Hepatic stellate cell (primary cell): ENCODE measurements at regions not wholly inside any gene's neighbourhood (a gene's known extent, or its start where the extent isn't known, plus 50 kb on each side); places are given as distances from the start of the nearest gene placed in this dataset.
A peak's percentile ranks its signal among the peaks of the same experiment; 100 is the strongest.

Source experiments
- DNase-seq: peaks from one replicate; pipeline ENCODE4 v3.0.0; 2011; ENCODE audit warnings: low spot score

DNA sequence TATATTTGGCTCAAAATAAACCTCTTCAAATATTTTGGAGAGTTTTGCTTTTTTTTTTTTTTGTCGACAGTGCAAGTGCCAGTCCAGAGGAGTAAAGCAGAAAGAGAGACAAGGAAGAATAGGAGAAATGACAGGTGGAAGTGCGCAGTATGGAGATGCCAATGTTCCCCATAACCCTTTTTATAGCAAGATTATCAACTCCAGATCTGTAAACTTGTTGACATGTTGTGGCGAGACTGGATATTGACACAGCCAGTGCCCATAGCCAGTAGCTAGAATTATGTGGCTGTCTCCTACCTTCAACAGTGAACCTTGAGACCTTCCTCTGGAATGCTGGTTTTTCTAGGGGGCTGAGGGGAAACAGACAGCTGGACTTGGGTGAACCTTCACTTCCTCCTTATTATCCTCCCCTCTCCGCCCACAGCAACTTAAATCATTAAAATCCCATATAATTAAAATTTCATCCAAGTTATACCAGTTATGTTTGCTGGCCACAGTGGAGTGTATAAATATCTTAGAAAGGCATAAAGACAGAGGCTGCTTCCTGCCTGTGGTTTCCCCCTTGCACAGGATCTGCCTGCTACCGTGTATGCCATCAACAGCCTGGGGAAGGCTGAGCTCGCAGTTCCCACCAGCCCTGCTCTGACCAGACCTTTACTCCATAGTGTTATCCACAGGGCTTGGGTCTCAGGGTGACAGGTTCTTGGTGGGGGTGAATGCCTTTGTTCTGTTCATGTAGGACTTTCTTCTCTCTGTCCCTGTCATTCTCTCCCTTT lies 112.3 kb upstream of the ANKH start:
- no peak for DNase-seq

DNA sequence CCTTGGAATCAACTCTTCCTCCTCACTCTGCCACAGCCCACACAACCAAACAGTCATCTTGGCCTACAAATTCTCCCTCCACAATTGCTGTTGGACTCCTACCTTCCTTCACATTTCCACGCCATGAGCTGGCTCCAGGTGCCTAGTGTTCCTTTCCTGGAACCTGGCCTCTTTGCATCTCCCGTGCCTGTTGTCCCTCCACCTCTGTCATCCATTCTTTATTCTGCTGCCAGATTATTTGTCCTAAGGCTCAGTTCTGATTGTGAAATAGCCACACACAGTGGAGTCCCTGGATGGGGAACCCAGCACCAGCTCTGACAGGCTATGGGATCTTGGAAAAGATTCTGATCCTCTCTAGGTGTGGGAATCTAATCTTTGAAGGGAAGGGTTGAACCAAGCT lies 109.1 kb upstream of the ANKH start:
- no peak for DNase-seq

DNA sequence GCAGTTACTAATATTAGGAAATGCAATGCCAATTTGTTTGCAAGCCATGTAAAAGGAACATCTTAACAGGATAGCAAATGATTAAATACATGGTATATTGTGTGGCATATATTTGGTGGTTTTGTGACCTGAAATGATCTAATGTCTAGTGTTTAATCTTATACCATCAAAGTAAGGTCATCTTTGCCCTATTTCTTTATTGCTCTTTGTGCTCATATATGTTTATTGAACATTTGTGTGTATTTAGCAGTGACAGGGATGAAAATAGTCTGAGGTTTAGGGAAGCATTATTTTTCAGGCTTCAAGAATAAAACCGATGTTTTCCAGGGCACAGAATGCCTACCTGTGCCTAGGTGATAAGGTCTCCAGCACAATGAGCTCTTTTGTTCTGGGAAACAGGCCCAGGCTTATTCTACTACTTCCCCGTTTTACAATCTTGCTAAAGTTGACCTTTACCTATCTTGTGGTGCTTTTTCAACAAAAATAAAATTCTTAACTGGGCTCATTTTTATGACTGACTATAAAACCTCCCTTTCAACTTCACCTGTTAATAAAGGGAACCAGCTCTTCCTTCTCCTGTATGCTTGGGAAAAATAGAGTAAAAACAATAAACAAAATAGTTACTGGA lies 105.6 kb upstream of the ANKH start:
- no peak for DNase-seq

DNA sequence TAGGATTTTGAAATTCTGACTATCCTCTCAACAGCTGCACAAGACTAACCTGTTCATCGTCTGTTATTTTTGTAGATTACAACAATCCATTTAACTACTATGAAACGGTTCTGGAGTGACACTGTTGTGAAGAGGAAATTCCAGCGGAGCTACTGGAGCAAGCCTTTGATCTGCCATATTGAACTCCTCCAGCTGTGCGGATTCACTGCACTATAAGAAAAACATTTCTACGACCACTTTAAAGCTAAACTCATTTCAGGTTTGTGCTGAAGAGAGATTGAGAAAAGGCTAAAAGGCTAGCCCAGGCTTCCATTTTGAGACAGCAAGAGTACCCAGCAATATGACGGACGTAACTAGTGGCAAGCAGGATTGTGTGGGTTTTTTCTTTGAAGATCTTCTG lies 104.9 kb upstream of the ANKH start:
- no peak for DNase-seq

DNA sequence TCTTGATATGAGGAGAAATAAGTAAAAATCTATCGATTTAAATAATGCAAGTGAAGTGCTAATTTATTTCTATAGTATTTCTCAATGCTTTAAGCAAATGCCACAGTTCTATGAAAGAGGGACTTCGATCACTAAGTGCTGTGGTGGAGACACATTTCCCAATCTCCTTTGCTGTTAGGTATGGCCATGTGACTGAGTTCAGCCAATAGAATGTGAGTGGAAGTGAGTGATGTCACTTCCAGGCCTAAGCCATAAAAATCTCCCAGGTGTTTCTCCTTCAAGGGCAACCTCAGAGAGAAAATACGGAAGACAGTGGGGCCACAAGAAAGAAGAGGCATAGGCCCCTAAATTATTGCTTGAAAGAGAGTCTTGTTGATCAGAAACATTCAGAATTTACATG lies 100.3 kb upstream of the ANKH start:
- no peak for DNase-seq

DNA sequence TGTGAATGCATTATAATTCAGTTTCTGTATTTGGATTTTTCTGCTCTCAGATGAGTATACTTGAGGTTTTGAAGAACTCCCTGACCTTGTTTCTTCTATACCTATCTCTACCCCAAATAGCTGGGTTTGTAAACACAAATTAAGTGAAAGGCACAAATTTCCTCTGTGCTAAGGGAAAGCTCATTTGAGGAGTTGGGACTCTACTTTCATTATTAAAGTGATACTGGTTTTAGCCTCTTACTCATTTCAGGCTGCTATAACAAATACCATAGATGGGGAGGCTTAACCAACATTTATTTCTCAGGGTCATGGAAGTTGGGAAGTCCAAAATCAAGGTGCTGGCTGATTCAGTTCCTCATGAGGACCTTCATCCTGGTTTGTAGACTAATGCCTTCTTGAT lies 97.2 kb upstream of the ANKH start:
- no peak for DNase-seq

DNA sequence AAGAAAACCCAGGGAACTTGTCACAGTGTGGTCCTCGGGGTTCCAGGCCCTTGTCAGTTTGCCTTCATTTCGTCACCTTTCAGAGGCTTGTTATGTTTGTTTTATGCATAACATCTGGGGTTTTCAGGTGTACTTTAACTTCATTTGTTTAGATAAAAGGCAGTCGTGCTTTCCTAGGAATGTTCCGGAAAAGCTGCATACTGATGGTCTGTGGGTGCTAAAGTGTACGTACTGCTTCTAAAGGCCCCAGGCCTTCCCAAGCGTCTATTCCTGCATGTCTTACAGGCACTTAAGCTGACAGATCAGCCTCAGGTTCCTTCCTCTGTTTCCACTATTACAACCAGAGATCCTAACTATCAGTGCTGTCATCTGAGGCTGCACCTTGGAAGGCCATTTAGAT lies 95.6 kb upstream of the ANKH start:
- DNase-seq = no peak

DNA sequence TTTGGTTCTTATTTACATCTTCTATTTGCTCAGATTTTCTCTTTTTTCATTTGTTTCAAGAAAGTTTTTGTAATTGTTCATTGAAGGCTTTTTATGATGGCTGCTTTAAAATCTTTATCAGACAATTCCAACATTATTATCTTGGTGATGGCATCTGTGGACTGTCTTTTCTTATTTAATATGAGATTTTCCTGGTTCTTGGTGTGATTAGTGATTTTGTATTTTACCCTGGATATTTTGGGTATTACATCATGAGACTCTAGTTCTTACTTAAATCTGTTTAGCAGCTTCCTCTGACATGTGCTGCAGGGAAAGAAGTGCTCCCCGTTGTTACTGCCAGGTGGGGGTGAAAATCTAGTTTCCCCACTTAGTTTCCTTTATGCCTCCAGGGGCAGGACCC lies 94.2 kb upstream of the ANKH start:
- no peak for DNase-seq

DNA sequence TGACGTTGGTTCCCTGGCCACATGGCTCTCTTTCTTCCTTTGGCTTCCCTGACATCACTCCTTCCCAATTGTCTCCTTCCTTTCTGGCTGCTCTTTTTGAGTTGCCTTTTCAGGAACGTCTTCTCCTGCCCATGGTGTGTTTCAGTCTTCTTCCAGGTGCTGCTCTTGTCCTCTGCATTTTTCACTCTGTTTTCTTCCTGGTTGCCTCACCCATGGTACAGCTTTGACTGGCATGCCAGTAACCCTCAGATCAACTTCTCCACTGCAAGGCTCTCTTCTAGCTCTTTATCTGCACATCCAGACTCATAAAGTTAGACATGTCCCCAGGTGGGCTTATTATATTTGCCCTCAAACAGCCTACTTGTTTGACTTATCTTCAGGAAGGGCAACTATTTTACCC lies 91.0 kb upstream of the ANKH start:
- DNase-seq = no peak

DNA sequence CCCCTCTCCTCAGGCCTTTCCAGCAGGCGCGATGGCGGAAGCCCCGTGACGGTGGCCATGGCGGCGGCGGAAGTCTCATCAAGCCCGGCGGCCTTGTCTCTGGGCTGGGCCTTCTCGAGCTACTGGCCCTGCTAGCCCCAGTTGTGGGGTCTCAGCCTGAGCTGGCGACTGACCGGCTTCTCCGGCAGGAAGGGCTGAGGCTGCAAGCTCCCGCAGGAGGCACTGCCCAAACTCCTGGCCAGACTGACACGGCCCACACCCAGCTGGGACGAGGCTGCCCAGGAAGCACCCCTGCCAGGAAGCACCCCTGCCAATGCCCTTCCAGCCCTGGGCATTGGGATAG lies 88.5 kb upstream of the ANKH start:
- no peak for DNase-seq

DNA sequence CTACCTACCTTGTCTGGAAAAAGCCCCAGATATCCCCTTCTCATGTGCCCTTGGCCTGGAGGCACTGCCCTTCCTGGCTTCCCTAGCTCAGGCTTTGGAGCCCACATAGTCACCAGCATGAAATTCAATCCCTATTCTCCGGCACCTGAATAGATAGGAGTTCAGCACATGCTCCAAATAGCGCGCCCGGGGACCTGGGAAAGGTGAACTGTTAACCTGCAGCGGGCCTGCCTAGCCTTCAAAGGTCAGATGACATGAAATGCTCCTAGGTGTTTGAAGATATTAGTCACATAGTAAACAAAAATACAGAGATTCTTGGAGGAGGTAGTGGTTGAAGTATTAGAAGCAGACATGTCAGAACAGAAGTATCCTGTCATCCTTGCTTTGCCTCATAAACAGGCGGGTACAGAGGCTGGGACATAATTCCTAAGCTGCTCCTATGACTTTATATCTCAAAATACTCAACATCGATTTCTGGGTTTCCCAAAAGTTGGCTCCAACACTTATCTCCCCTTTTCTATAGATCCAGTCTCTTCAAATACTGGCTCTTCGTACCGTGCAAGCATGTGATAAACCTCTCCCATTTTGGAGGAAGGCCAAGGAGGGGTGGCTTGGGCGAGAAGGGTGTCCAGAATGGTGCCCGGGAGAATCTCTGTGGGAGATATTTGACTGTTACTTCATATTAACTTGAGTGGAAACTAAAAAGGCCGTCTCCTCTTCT lies 88.0 kb upstream of the ANKH start:
- no peak for DNase-seq

DNA sequence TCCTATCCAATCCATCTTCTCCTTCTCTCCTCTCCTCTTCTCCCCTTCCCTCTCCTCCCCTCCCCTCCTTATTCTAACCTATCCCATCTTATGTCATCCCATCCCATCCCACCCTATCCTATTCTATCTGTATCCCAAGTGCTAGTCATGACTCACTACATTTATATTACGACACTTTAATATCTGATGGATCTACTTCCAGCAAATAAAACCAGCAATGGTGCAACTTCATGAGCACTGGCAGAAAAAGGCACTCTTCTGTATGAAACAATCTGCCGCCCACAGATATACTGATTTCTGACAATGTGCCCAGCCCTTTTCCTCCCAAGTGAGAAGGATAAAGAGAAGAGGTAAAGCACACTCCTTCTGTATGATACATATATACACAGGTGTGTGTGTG lies 86.6 kb upstream of the ANKH start:
- no peak for DNase-seq

DNA sequence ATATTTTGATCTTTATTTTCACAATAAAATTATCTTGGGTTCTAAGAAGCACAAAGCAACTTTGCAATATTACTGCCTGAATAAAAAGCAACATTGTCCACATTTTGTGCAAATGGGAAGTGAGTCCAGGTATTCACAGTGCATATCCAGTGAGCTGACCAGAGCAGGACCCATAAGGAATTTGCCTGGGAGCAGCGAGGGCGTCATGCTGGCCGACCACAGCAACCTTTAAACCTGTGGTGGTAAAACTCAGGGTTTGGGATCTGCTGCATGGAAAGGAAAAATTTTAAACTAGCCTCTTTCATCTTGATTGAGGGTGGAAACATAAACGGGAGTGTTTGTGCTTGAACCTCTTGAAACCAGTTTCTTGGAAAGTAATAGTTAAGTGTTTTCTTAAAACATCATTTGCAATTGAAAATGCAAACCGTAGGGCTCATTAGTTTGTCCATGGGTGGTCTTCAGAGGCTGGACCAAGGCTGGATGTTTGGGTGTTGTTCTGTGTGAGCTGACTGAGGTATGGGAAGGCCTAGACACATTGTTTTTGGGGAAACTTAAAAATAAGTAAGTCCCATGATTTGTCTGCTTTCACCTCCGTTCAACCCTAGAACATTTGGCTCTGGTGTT lies 85.0 kb upstream of the ANKH start:
- DNase-seq = no peak

DNA sequence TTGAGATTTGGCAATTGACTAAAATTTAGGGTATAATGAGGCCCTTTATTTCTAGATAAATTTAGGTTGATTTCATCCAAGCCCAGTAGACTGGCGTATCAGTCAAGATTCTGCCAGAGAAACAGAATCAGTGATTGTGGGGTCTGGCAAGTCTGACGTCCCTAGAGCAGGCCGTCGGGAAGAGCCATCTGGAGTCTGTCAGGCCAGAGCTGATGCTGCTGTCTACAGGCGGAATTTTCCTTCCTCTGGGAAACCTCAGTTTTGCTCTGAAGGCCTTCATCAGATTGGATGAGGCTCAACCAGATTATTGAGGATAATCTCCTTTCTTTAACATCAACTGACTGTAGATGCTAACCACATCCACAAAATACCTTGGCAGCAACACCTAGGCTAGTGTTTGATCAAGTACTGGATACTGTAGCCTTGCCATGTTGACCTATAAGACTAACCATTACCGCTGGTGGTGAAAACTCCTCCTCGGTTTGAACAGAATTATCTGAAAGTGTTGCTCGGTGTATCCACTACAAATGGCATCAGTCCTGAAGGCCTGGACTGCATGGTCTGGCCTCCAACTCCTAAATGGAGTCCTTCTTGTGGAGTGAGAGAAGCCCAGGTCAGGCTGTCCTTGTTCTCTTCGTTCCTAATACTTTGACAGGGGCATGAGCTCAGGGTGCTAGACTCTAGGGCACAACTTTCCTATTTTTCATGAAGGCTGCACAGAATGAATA lies 83.2 kb upstream of the ANKH start:
- no peak for DNase-seq

DNA sequence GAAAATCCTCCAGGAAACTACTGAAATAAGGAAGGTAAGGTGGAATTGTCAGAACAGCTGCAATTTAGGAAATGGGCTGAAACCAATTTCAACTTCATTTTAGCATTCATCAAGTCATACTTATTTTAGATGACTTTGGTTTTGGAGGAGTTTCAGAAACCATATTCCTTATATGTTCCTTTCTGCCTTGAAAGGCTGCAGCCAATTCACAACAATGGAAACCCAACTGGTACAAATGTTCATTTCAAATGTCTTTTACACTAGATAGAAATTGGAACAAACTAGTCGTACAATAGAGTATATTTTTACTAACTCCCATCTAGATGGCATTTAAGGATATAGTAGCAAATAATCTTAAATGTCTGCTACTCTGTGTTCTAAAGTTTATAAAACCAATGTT lies 82.6 kb upstream of the ANKH start:
- no peak for DNase-seq

DNA sequence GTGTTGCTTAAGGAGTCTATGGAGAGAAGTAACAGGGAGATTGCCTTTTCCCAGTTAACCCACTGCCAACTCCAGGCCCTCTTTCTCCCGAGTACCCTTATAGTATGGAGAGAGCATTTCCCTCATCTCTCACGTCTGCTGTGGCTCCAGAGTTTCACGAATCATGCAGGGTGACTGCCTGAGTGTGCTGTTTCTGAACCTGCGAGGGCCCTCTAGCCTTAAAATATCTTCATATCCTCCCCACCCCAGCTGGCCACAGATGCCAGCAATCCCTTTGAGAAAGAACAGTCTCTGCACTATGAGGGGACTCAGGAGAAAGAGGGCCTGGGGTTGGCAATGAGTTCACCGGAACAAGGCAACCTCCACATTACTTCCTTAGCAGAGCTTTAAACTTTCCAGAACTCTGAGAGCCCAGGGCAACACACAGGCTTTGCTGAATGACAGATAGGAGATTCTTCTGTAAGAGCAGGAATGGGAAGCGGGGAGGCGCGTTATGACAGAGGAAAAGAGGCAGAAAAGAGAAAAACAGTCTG lies 81.6 kb upstream of the ANKH start:
- DNase-seq = no peak

DNA sequence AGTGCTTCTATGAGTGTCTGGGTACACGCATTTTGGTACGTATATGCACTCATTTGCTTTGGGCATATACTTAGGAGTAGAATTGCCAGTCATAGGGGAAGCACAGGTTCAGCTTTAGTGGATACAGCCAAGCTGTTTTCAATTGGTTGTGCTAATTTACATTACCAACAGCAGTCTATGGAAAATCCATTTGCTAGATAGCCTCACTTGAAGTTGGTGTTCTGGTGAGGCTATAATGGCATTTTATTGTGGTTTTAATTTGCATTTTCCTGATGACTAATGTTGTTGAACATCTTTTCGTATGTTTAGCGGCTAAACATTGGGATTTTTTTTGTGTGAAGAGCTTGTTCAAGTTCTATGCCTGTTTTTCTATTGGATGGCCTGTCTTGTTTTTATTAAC lies 76.8 kb upstream of the ANKH start:
- DNase-seq = no peak

DNA sequence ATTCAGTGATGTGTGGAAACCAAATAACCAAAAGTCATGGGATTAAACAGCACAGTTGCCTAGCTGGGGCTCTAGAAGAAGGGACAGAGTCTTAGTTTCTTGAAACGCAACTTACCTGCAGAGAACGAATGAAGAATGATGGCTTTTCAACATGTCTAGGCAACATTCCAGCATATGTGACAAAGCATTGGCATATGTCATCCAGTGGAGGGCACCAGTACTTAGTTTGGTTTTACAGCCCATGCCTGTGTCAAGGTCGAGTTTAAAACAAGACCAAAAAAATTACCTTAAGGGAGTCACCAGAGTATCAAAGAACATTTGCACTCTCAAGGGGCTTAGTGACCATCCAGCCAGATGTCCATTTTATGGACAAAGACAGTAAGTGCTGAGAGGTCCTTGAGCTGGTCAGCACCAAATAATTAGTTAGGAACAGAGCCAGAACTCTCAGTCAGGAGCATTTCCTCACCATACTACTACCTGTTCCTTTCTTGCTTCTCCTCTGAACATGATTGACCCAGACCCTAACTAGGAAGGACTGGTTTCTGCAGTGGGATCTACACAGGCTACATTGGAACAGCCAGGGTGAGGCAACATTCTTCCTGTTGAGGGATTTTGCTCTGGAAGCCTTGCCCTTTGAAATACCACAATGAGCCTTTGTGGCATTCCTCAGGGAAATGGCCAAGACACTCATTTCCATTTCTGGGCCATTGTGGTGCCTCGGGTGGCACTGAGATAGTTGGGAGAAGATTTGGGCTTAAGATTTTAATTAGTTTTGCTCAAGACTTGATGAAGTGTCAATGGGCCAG lies 75.4 kb upstream of the ANKH start:
- DNase-seq = peak; percentile 17

DNA sequence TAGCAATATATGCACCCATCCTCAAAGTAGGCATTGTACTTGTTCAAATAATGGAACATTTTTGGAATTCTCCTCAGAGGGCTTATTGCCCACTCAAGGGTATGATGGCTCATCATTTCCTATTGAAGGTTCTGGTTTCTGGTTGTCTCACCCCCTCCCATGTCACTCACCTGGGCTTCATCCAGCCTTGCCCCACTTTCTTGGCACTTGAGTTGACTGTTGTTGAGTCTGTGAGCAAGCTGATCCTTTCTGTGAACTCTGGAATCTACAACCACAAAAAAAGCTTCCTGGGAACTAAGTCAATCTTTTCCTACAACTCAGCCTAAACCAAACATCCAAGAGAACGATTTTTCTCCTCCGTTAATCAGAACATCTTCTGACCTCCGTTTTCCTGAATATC lies 73.9 kb upstream of the ANKH start:
- DNase-seq = no peak

DNA sequence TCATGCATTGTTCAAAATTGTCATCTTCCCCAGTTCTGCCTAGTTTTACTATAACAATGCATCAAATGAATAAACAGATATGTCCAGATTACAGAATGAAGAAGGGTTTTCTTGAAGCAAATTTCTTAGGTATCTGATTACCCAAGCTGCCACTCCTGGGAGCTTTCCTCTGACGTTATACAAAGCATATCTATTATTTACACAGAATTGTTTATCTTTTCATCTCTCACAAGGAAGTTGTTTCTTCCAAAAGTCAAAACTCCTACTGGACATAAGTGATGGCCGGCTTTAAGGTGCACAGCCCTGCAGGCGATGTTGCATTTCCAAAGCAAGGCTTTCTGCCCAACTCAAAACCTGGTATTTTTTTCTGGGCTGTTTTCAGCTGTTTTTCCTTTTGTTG lies 73.4 kb upstream of the ANKH start:
- DNase-seq = no peak

DNA sequence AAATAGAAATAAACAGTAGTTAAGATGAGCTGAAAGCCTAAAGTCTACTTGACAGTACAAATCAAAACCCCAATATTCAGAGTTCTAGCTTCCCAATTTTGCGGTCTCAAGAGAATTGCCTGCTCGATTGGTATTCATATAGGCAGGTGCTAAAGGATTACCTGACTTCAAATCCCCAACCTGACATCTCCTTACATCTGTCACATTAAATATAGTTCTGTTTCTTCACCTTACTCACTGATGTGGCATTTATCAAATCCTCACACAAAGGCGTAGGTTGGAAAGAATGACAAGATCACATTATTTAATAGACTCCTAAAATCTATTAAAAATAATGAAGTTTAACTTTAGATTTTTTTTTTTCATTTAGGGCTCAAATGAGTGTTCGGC lies 72.8 kb upstream of the ANKH start:
- no peak for DNase-seq
